OCI-LY3 (cell line): ENCODE measurements at regions not wholly inside any gene's neighbourhood (a gene's known extent, or its start where the extent isn't known, plus 50 kb on each side); places are given as distances from the start of the nearest gene placed in this dataset.

Source experiments
- H2AFZ ChIP-seq: fragments of 200-600, 300-600 bp; shearing (Covaris generic); 2 replicates; pipeline ENCODE4 v1.6.0; 2014; ENCODE audit warnings: antibody characterized with exemption, low read depth, low read length
- H3K27ac ChIP-seq: fragments of 200-600, 300-600 bp; sonication (generic); 2 replicates; pipeline ENCODE4 v1.5.1; 2014; ENCODE audit warnings: mild to moderate bottlenecking, low read length, moderate library complexity, mixed read lengths
- H3K27me3 ChIP-seq: fragments of 200-600, 300-600 bp; sonication (generic); 2 replicates; pipeline ENCODE4 v1.6.1; 2014; ENCODE audit warnings: low read depth, low read length, mixed read lengths
- H3K36me3 ChIP-seq: fragments of 200-600, 300-600 bp; sonication (generic); replicated peaks from 2 replicates; pipeline ENCODE3; 2014; ENCODE audit warnings: low read depth, low read length, mixed read lengths
- H3K4me1 ChIP-seq: fragments of 300-600, 200-600 bp; sonication (generic); 2 replicates; pipeline ENCODE4 v1.6.1; 2014; ENCODE audit warnings: low read length, mixed read lengths
- H3K4me2 ChIP-seq: fragments of 200-600, 300-600 bp; sonication (generic); 2 replicates; pipeline ENCODE4 v1.6.1; 2014; ENCODE audit warnings: low read length, mixed read lengths
- H3K4me3 ChIP-seq: fragments of 300-600, 200-600 bp; sonication (generic); 2 replicates; pipeline ENCODE4 v1.5.1; 2014; ENCODE audit warnings: antibody characterized with exemption, mild to moderate bottlenecking, low read length, moderate library complexity
- H3K79me2 ChIP-seq: fragments of 300-600, 200-600 bp; shearing (Covaris generic); 2 replicates; pipeline ENCODE4 v1.6.1; 2014; ENCODE audit warnings: mild to moderate bottlenecking, low read length, mixed read lengths
- H3K9ac ChIP-seq: fragments of 300-600, 200-600 bp; shearing (Covaris generic); 2 replicates; pipeline ENCODE4 v1.6.0; 2014; ENCODE audit warnings: mild to moderate bottlenecking, low read length, moderate library complexity
- H3K9me3 ChIP-seq: fragments of 200-600, 300-600 bp; shearing (Covaris generic); 2 replicates; pipeline ENCODE4 v1.6.1; 2014; ENCODE audit warnings: low read length, mixed read lengths; ENCODE audit not compliant: insufficient read depth
- H4K20me1 ChIP-seq: fragments of 200-600, 300-600 bp; sonication (generic); 2 replicates; pipeline ENCODE4 v1.6.1; 2016; ENCODE audit warnings: low read length, mixed read lengths; ENCODE audit not compliant: insufficient read depth
- EZH2phosphoT487 ChIP-seq: fragments of 200-600 bp; shearing (Covaris generic); IDR thresholded peaks from 2 replicates; pipeline ENCODE4 v1.6.1; 2018; ENCODE audit warnings: antibody characterized with exemption, mixed run types, low read depth
- TF ChIP-seq, protein P1 (sequence below): fragments of 200-600, 300-600 bp; sonication (generic); IDR thresholded peaks from 2 replicates; pipeline ENCODE4 v1.5.1; 2014; ENCODE audit warnings: antibody characterized with exemption, low read length, low read depth

DNA sequence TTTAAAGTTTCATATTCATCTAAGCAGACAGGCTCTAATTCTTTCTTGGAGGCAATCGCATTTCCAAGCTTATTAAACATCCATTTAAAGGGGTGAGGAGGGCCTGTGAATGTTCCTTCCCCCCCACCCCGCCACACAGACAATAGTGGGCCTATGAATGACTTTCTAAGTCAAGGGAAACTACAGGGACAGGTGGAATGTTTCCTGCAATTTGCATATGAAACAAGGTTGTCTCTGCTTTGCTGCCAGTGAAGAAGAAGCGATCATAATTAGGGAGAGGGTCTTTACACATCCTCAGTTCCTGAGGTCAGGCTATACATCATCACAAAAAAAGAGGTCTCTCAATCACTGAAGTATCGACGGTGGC, 127.9 kb upstream of the OPCML start:
- TF ChIP-seq, protein P1, sequence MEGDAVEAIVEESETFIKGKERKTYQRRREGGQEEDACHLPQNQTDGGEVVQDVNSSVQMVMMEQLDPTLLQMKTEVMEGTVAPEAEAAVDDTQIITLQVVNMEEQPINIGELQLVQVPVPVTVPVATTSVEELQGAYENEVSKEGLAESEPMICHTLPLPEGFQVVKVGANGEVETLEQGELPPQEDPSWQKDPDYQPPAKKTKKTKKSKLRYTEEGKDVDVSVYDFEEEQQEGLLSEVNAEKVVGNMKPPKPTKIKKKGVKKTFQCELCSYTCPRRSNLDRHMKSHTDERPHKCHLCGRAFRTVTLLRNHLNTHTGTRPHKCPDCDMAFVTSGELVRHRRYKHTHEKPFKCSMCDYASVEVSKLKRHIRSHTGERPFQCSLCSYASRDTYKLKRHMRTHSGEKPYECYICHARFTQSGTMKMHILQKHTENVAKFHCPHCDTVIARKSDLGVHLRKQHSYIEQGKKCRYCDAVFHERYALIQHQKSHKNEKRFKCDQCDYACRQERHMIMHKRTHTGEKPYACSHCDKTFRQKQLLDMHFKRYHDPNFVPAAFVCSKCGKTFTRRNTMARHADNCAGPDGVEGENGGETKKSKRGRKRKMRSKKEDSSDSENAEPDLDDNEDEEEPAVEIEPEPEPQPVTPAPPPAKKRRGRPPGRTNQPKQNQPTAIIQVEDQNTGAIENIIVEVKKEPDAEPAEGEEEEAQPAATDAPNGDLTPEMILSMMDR: no peak
- no peak for TF ChIP-seq EZH2phosphoT487
- Histone ChIP-seq H2AFZ (no peak overlapping the region), H4K20me1 (no peaks in the 10 kb centered on the region), H3K27me3 (no peaks in the 10 kb centered on the region), H3K79me2 (no peaks in the 10 kb centered on the region), H3K27ac (no peak overlapping the region), H3K36me3 (no peaks in the 10 kb centered on the region), H3K9me3 (no peaks in the 10 kb centered on the region), H3K9ac (no peak overlapping the region), H3K4me3 (no peak overlapping the region), H3K4me1 (no peaks in the 10 kb centered on the region; the same call in 1 of the 2 replicates), H3K4me2 (no peak overlapping the region)

DNA sequence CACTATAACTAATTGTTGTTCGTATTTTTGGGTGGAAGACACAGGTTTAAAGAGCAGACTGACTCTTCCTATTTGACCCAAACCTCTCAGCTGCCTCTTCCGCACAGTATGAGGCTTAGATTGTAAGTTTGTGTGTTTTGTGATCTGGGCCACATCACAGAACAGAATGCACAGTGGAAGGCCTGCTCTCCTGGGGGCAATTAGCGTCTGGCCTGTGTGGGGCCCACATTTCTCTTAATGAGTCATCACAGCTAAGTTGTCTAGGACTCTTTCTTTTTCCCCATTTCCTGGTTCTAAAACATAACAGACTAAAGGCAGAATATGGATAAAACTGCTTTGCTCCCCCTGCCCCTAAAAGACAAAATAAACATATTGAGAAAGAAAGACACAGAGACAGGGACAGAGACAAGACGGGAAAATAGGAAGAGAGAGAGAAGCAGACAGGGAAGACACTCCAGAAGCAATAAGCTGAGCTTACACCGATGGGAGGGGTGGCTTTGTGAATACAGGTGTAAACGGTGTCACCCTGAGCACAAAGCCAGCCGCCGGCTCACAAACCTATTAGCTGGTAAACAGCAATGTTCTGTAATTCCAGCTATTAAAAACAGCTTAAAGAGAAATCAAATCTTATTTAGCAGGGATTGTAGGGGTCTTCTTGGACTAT, 127.4 kb upstream of the OPCML start:
- TF ChIP-seq EZH2phosphoT487: no peak
- TF ChIP-seq, protein P1: no peak
- Histone ChIP-seq H3K4me3 (no peak overlapping the region), H3K4me1 (no peaks in the 10 kb centered on the region; the same call in 1 of the 2 replicates), H4K20me1 (no peaks in the 10 kb centered on the region), H3K4me2 (no peak overlapping the region), H3K9me3 (no peaks in the 10 kb centered on the region), H2AFZ (no peak overlapping the region), H3K9ac (no peak overlapping the region), H3K36me3 (no peaks in the 10 kb centered on the region), H3K79me2 (no peaks in the 10 kb centered on the region), H3K27ac (no peak overlapping the region), H3K27me3 (no peaks in the 10 kb centered on the region)

DNA sequence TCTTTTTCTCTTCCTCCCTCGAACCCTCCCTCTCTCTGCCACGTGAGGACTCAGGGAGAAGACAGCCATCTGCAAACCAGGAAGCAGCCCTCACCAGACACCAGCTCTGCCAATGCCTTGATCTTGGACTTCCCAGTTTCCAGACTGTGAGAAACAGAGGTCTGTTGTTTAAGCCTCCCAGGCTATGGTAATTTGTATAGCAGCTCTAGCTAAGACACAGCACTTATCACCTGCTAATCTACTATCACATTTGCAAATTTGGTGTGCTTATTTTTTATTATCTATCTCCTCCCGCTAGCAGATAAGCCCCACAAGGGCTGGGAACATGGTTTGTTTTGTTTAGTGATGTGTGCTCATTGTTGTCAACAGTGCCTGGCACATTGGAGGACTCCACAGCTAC, 124.8 kb upstream of the OPCML start:
- H3K36me3 ChIP-seq: no peaks in the 10 kb centered on the region
- TF ChIP-seq EZH2phosphoT487: no peak
- TF ChIP-seq, protein P1: no peak

DNA sequence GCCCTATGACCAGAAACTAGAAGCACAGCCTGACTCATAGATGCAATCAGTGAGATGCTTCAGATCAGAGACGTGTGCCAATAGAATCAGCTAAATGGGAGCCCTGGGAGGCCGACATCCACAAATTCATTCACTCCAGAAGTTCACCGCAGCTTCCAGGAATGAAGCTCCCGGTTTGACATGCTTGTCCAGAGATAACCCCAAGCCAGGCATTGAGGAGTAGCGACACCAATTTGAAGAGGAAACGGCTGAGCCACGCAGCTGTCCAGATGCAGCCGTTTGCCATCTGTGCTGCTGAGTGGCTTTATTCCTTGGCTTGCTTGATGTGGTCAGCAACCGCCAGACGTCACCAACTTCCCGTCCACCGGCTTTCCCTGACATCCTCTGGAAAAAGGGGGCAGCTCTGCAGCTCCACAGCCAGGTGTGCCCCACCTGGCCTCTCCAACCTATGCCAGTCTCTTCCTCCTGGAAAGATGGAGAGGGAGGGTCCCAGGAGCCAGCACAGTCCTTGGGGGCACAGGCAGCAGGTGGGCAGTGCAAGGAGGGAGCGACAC, 123.9 kb upstream of the OPCML start:
- Histone ChIP-seq H3K27me3 (no peaks in the 10 kb centered on the region), H4K20me1 (no peaks in the 10 kb centered on the region), H3K27ac (no peak overlapping the region), H3K4me2 (no peak overlapping the region), H3K79me2 (no peaks in the 10 kb centered on the region), H3K4me3 (no peak overlapping the region), H3K36me3 (no peaks in the 10 kb centered on the region), H2AFZ (no peak overlapping the region), H3K9me3 (no peaks in the 10 kb centered on the region), H3K4me1 (no peaks in the 10 kb centered on the region; the same call in 1 of the 2 replicates), H3K9ac (no peak overlapping the region)
- TF ChIP-seq, protein P1: no peak
- TF ChIP-seq EZH2phosphoT487: no peak

More for the DNA sequence above, 124.8 kb upstream of the OPCML start:
- Histone ChIP-seq H3K79me2 (no peaks in the 10 kb centered on the region), H3K4me3 (no peak overlapping the region), H2AFZ (no peak overlapping the region), H3K9me3 (no peaks in the 10 kb centered on the region), H3K27ac (no peak overlapping the region), H3K9ac (no peak overlapping the region), H4K20me1 (no peaks in the 10 kb centered on the region), H3K4me1 (no peaks in the 10 kb centered on the region; the same call in 1 of the 2 replicates), H3K4me2 (no peak overlapping the region), H3K27me3 (no peaks in the 10 kb centered on the region)
